ENCODE measurements at regions not wholly inside any gene's neighbourhood (a gene's known extent, or its start where the extent isn't known, plus 50 kb on each side); places are given as distances from the start of the nearest gene placed in this dataset.
"Not testable (repeated sequence)": the region's sequence is repeated elsewhere in the genome, so short reads cannot be mapped to it uniquely, and the experiment has no call there.

DNA sequence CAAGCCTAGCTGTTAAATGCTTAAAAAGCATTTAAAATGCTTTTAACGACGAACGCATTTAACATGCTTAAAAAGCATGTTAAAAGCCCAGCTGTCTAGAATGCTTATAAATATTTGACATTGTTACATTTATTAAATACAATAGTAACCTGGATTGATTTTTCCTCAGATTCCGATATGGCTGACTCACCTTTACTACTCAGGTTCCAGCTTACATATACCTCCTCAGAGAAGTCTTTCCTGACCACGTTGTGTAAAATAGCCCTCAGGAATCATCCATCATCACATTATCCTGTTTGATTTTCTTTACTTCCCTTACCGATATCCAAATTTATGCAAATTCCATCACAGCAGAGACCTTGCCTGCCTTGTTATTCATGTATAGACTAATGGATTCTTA lies 51.4 kb downstream of the SLC41A2 start:
- intact Hi-C loops (cut with DNase I), result no loop called here
- WGBS, result 89% methylated on average over 6 of the region's 6 CpGs
- DNase-seq (ENCODE audit: extremely low spot score), result no peak
- Histone ChIP-seq H3K27ac (replicated peaks in 1 of 4) (no peak overlapping the region), H3K36me3 (no peaks in the 10 kb centered on the region), H3K4me3 (no peak overlapping the region), H3K27me3 (no peaks in the 10 kb centered on the region), H3K9me3 (no peaks in the 10 kb centered on the region), H3K4me1 (no peaks in the 10 kb centered on the region)
- TF ChIP-seq CTCF (IDR thresholded peaks at IDR 0.05), result no peak
- TF ChIP-seq POLR2A (IDR thresholded peaks at IDR 0.05; ENCODE audit: low read depth), result no peak
- no peak for TF ChIP-seq EP300 (IDR thresholded peaks at IDR 0.05)
- TF ChIP-seq POLR2AphosphoS5 (IDR thresholded peaks at IDR 0.05), result no peak

- intact Hi-C loops (cut with DNase I); H3K4me1 ChIP-seq; H3K36me3 ChIP-seq; H3K27me3 ChIP-seq; H3K4me3 ChIP-seq; H3K9me3 ChIP-seq; DNase-seq (ENCODE audit: extremely low spot score); H3K27ac ChIP-seq (replicated peaks in 1 of 4): not testable (repeated sequence)
- WGBS, result 98% methylated on average over 8 of the region's 24 CpGs
Measured at GRCh38 chr12:104905446-104905845, 52.6 kb downstream of the SLC41A2 start.

GRCh38 chr12:104903648-104904423 lies 54.3 kb downstream of the SLC41A2 start:
- no peaks in the 10 kb centered on the region for H3K27me3 ChIP-seq
- H3K36me3 ChIP-seq, result no peaks in the 10 kb centered on the region
- TF ChIP-seq POLR2A (IDR thresholded peaks at IDR 0.05; ENCODE audit: low read depth) (no peak), EP300 (IDR thresholded peaks at IDR 0.05) (no peak), CTCF (IDR thresholded peaks at IDR 0.05) (no peak), POLR2AphosphoS5 (IDR thresholded peaks at IDR 0.05) (no peak)
- intact Hi-C loops (cut with DNase I), result no loop called here
- WGBS, result 86% methylated on average over 5 of the region's 5 CpGs
- DNase-seq (ENCODE audit: extremely low spot score), result no peak
- H3K4me1 ChIP-seq, result no peaks in the 10 kb centered on the region
- no peak overlapping the region for H3K4me3 ChIP-seq
- H3K27ac ChIP-seq (replicated peaks in 1 of 4), result no peak overlapping the region
- H3K9me3 ChIP-seq, result peaks cover 0 to 10% (median 6%) of the 10 kb centered on the region in 4 donors

DNA sequence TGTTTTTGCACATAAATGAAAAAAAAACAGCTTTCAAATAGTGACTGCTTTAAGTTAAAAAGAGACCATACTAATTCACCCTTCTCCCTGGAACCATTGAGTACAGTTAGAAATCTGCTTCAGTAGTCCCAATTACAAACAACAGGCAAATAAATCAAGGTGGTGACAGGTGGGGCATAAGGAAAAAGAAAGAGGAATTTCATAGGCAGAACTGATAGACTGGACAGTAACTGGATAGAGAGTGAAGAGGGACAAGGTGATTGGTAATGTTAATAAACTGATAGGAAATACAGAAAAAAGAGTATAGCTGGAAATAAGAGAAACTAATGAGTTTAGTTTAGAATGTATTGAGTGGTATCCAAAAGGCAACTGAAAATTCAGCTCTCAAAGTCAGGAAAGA lies 56.0 kb downstream of the SLC41A2 start:
- H3K4me3 ChIP-seq, result no peak overlapping the region
- peaks cover 0 to 10% (median 7%) of the 10 kb centered on the region in 4 donors for H3K9me3 ChIP-seq
- no peak for DNase-seq (ENCODE audit: extremely low spot score)
- no peaks in the 10 kb centered on the region for H3K27me3 ChIP-seq
- TF ChIP-seq POLR2AphosphoS5 (IDR thresholded peaks at IDR 0.05) (no peak), POLR2A (IDR thresholded peaks at IDR 0.05; ENCODE audit: low read depth) (no peak), CTCF (IDR thresholded peaks at IDR 0.05) (no peak), EP300 (IDR thresholded peaks at IDR 0.05) (no peak)
- intact Hi-C loops (cut with DNase I), result no loop called here
- no peak overlapping the region for H3K27ac ChIP-seq (replicated peaks in 1 of 4)
- H3K36me3 ChIP-seq, result no peaks in the 10 kb centered on the region
- H3K4me1 ChIP-seq, result no peaks in the 10 kb centered on the region

GRCh38 chr12:104896710-104897109 lies 61.4 kb downstream of the SLC41A2 start:
- Histone ChIP-seq H3K36me3 (no peaks in the 10 kb centered on the region), H3K4me1 (no peaks in the 10 kb centered on the region), H3K4me3 (no peak overlapping the region), H3K27me3 (no peaks in the 10 kb centered on the region), H3K9me3 (peaks cover 0 to 10% (median 7%) of the 10 kb centered on the region in 4 donors), H3K27ac (replicated peaks in 1 of 4) (no peak overlapping the region)
- WGBS, result 86% methylated on average over 4 of the region's 4 CpGs
- intact Hi-C loops (cut with DNase I), result no loop called here
- no peak for DNase-seq (ENCODE audit: extremely low spot score)
- TF ChIP-seq EP300 (IDR thresholded peaks at IDR 0.05), result no peak
- TF ChIP-seq POLR2A (IDR thresholded peaks at IDR 0.05; ENCODE audit: low read depth), result no peak
- TF ChIP-seq POLR2AphosphoS5 (IDR thresholded peaks at IDR 0.05), result no peak
- no peak for TF ChIP-seq CTCF (IDR thresholded peaks at IDR 0.05)
